HG03097 (cell line): ENCODE measurements at regions not wholly inside any gene's neighbourhood (a gene's known extent, or its start where the extent isn't known, plus 50 kb on each side); places are given as distances from the start of the nearest gene placed in this dataset.
"Not testable (repeated sequence)": the region's sequence is repeated elsewhere in the genome, so short reads cannot be mapped to it uniquely, and the experiment has no call there.

ENCODE experiments used
- ATAC-seq: cut with Tn5 transposase; IDR thresholded peaks from one replicate; pipeline ENCODE4 v1.9.1; 2021; ENCODE audit not compliant: unreplicated experiment, low FRiP score

DNA sequence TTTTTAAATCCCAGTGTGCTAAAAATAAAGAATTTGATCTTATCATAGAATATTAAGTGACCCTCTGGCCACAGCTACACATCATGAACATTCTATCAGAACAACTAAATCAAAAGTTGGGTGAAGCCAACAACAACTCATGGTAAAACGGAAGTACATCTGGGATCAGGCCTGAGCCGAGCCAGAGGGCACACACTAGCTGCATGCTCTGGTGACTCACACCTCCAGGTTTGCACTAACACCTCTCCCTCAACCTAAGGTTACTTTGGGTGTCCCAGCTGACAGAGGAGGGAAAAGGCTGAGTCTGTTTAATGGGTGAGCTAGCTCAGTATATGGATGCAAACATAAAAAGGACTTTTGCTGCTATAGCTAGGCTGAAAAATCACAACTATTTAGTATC is 281.6 kb downstream of the HGF start:
- ATAC-seq, result no peak

DNA sequence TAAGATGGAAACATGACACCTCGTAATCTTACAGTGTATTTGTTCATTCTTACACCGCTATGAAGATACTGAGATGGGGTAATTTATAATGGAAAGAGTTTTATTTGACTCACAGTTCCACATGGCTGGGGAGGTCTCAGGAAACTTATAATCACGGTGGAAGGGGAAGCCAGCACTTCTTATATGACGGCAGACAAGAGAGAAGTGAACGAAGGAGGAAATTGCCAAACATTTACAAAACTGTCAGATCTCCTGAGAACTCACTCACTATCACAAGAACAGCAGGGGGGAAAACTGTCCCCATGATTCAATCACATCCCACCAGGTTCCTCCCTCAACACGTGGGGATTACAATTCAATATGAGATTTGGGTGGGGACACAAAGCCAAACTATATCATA is 282.3 kb downstream of the HGF start:
- ATAC-seq, result no peak

DNA sequence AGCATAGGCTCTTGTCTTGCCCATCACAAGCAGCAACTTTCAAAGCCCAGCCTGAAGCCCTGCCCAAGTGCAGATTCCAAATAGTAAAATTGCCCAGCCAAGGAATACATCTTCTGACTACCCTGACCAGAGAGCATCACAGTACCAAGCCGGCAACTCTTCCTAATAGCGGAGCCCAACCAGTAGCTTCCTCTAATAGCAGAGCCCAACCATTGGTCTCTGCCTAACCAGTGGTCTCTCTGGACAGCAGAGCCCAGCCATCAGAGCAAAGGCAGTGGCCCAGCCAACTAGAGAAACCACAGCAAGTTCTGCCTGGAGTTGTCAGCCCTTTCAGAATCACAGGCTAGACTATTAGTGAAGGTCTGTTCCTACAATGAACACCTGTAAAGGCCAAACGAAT is 285.6 kb downstream of the HGF start:
- no peak for ATAC-seq

- no peak for ATAC-seq
Measured at GRCh38 chr7:81482600-81483186, 287.2 kb downstream of the HGF start.

DNA sequence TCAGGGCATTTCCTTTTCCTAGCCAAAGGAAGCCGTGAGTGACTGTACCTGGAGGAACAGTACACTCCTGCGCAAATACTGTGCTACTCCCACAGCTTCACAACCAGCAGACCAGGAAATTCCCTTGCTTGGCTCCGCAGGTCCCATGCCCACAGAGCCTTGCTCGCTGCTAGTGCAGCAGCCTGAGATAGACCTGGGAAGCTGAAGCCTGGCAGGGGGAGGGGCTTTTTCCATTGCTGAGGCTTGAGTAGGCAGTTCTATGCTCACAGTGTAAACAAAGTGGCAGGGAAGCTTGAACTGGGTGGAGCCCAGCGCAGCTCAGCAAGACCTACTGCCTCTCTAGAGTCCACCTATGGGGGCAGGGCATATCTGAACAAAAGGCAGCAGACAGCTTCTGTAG is 291.2 kb downstream of the HGF start:
- no peak for ATAC-seq

DNA sequence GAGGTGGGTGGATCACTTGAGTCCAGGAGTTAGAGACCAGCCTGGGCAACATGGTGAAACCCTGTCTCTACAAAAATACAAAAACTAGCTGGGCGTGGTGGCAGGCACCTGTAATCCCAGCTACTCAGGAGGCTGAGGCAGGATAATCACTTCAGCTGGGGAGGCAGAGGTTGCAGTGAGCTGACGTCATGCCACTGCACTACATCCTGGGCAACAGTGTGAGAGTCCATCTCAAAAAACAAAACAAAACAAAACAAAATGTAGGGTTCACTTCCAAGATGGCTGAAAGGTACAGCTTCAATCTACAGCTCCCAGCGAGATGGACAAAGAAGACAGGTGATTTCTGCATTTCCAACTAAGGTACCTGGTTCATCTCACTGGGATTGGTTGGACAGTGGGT is 291.6 kb downstream of the HGF start:
- not testable (repeated sequence) for ATAC-seq

GRCh38 chr7:81473236-81473635 is 296.6 kb downstream of the HGF start:
- ATAC-seq, result no peak

DNA sequence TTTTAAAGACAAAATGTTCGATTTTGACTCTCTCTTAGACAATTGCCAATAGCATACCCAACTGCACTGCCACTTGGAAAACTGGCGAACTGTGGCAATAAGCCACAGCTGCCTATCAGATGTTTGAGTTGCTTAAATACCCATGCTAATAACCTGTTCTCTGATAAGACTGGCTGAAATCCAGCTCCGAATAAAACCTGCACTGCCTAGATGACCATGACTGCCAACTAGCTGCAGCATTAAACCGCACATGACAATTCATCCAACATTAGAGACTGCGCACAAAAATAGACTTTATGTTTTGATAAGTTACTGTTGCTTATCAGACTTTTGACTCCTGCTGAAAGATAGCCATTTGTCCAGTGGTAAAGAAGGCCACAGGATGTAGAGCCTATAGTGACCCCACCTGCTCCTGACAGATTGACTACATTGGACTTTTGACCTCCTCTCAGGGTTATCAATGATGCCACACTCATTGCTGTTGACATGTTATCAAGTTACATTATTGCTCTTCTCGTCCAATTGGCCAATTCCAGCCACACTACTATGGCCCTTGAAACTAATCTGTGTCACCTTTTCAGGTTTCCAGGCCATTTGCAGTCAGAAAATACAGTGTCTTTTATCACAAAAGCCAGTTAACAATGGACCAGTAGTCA is 299.0 kb downstream of the HGF start:
- no peak for ATAC-seq

GRCh38 chr7:81469869-81470723 is 299.8 kb downstream of the HGF start:
- peak; percentile 56 for ATAC-seq

DNA sequence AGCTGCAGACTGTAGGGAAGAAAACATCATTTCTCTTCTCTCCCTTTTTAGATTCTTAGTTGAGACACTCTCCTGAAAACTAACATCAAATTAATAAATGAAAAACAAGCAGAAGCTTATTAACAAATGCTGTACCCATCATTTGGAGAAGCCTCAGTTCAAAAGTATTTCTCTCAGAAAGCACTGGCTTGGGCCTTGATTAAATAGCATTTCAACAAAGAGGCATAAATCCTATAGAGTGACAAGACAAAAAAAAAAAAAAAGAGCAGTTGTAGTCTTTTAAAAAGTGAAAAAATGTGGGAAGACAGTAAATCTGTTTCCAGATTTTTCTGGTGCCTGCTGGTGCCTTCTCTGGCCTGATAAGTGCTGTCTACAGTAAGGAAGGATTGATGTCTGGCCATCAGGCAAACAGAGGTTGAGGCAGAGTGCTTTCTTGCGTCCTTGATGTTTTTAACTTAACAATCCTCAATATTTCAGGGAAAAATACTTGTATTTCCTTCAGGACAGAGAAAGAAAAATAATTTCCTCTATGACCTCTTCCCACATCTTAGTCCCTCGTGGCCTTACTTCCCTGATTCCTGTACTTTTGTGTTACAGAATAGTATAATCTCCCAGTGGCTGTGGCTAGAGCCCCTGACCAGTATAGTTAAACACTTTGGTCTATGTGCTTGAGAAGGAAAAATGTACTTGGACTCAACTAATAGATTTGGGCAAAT is 300.5 kb downstream of the HGF start:
- no peak for ATAC-seq

GRCh38 chr7:81468526-81468925 is 301.3 kb downstream of the HGF start:
- no peak for ATAC-seq

- ATAC-seq, result no peak
Measured at GRCh38 chr7:81467964-81468363, 301.9 kb downstream of the HGF start.

GRCh38 chr7:81462672-81463071 is 307.2 kb downstream of the HGF start:
- no peak for ATAC-seq

- ATAC-seq, result no peak
Measured at GRCh38 chr7:81460250-81461045, 309.4 kb downstream of the HGF start.

DNA sequence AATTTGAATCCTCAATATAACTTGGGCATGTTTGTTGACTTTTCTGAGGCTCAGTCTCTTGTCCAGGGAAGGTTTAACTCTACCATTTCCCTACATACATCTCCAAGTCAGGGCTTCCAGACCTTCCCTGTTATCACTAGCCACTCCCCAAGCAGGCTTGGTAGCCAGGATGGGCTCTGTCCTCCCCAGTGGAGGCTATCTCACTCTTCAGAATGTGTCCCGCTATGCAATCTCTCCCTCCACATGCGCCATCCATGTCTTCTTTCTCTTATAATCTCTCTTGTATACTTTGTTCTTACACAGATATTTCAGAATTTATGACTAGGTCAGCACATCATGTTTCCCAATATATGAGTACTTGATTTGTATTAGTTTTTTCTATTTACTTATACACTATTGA is 310.4 kb downstream of the HGF start:
- no peak for ATAC-seq

DNA sequence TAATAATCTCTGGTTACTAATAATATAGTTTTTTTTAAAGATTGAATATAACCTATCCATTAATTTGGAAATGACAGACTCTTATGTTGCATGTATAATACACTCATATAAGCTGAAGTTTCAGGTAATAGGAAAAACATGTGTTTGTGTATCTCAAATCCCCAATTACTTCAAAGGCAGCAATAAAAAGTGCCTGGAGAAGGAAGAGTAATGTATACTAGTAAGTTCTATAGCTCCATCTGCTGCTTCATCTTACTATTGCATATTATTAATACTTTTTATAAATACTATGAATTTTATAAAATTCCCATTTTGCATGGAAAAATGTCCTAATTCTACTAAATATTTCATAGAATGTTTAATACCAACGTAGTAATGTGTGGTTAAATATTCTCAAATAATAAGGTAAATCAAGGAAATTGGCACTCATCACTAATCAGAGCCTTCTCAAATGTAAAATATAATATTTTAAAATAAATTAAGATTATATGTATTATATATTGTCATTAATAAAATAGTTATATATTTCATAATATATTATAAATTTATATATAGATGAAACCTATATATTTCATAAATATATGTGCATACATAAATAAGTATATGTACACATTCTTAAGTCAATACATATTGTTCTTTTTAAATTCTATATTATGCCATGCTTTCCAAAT is 311.9 kb downstream of the HGF start:
- ATAC-seq, result no peak

GRCh38 chr7:81453770-81454169 is 316.1 kb downstream of the HGF start:
- not testable (repeated sequence) for ATAC-seq

GRCh38 chr7:81449105-81449504 is 320.7 kb downstream of the HGF start:
- ATAC-seq, result no peak

GRCh38 chr7:81447351-81447952 is 322.4 kb downstream of the HGF start:
- ATAC-seq, result no peak
